Muscle of back (tissue), 3 donors: ENCODE measurements at regions not wholly inside any gene's neighbourhood (a gene's known extent, or its start where the extent isn't known, plus 50 kb on each side); places are given as distances from the start of the nearest gene placed in this dataset.

ENCODE experiments used
- DNase-seq, 3 donors: peaks; one replicate each; pipeline versions ENCODE4 v3.0.0 to v3.0.0-alpha.2; 2013

GRCh38 chr3:109210501-109210900, 74.0 kb downstream of the C3orf85 start:
- DNase-seq, result no peak

GRCh38 chr3:109211941-109212340, 75.4 kb downstream of the C3orf85 start:
- no peak for DNase-seq

- DNase-seq, result no peak
Measured at GRCh38 chr3:109213321-109213720, 76.8 kb downstream of the C3orf85 start.

GRCh38 chr3:109224333-109224732, 87.8 kb downstream of the C3orf85 start:
- DNase-seq, result no peak

- peak in 1 of 3 donors; percentile 26 for DNase-seq
Measured at GRCh38 chr3:109225516-109225915, 89.0 kb downstream of the C3orf85 start.

GRCh38 chr3:109228391-109229080, 87.8 kb downstream of the DPPA2 start:
- DNase-seq, result no peak

GRCh38 chr3:109229174-109229847, 87.0 kb downstream of the DPPA2 start:
- DNase-seq, result no peak

GRCh38 chr3:109234300-109234699, 82.0 kb downstream of the DPPA2 start:
- DNase-seq, result no peak

GRCh38 chr3:109241459-109242186, 74.7 kb downstream of the DPPA2 start:
- DNase-seq, result no peak

GRCh38 chr3:109242187-109242523, 74.2 kb downstream of the DPPA2 start:
- DNase-seq, result peak; percentile 29 to 62 (median 40)
